NOMO-1 treated with dmso at 0.1 percent for 144 hours (cell line): ENCODE measurements at regions not wholly inside any gene's neighbourhood (a gene's known extent, or its start where the extent isn't known, plus 50 kb on each side); places are given as distances from the start of the nearest gene placed in this dataset.
A peak's percentile ranks its signal among the peaks of the same experiment; 100 is the strongest.

Source experiments
- DNase-seq: peaks from one replicate; lab custom pipeline; 2025; ENCODE audit not compliant: unreplicated experiment; lab: John Stamatoyannopoulos, UW

DNA sequence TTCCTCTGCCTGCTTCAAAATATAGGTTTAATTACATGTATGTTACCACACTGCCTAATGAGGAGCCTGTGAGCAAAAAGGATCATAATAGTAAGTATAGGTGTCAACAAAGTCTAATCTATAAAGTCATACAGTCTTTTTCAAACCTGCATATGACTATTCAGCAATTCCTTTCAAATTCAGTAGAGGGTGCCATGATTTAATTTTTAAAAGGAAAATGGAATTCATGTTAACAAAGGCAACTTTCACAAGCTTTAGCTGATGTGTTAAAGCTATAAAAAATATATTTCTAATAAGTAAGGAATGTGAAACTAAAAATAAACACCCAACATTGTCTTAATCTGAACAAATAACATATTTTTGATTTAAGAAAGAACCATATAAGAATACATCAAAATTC, 52.1 kb downstream of the MPP7 start:
- no peak for DNase-seq

- no peak for DNase-seq
Measured at GRCh38 chr10:28250358-28250757, 52.5 kb downstream of the MPP7 start.

GRCh38 chr10:28249512-28249911, 53.4 kb downstream of the MPP7 start:
- DNase-seq = no peak

GRCh38 chr10:28248092-28248491, 54.8 kb downstream of the MPP7 start:
- peak; percentile 39 for DNase-seq

- DNase-seq = no peak
Measured at GRCh38 chr10:28246023-28246422, 56.8 kb downstream of the MPP7 start.

DNA sequence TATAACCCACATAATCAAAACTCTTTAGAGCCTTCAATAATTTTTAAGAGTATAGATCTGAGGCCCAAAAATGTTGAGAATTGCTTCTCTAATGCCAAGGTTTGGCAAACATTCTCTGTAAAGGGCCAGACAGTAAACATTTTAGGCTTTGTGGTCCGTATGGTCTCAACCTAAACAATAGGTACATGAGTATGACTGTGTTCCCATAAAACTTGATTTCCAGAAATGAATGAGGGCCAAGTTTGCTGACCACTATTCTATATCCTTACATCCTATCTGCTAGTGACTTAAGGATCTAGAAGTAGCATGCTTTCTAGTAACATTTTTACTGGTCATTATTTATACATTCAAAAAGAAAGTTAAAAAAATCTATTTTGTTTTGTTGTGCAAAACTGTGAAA, 58.9 kb downstream of the MPP7 start:
- no peak for DNase-seq

- peak; percentile 14 for DNase-seq
Measured at GRCh38 chr10:28242555-28243204, 60.2 kb downstream of the MPP7 start.

- DNase-seq = no peak
Measured at GRCh38 chr10:28241741-28242399, 61.0 kb downstream of the MPP7 start.

DNA sequence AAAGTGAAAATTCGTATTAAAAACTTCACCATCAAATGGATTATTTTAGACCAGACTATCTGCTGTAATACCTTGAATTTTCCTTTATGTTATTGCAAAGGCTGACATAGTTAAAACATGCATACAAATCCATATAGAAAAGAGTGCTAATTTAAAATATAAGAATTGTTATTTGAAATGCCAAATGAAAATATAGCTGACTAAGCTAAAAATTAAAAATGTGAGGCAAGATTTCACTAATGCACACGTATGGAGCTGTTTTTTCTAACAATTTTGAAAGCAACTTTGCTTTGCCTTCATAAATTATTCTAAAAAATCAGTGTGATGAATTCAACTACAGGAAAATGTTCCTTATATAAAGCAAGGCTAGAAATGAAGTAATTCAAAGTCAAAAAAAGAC, 62.5 kb downstream of the MPP7 start:
- DNase-seq = no peak

DNA sequence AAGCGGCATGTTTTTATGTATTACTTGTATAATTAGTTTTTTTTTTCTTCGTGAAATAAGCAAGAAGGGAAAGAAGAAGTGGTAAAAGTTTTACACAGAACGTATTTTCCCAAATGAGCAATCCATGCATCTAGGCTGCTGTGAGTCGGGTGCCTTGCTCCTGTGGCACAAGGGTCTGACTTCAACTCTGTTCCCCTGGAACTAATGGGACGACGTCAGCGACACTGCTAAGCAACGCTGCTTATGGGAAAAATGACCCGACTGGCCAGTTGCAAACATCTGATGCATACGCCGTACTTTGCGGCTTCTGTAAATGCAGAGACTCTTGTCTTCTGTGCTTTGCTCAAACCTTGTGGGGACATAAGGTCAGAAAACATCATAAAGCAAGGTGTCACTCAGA, 66.3 kb downstream of the MPP7 start:
- DNase-seq = no peak

DNA sequence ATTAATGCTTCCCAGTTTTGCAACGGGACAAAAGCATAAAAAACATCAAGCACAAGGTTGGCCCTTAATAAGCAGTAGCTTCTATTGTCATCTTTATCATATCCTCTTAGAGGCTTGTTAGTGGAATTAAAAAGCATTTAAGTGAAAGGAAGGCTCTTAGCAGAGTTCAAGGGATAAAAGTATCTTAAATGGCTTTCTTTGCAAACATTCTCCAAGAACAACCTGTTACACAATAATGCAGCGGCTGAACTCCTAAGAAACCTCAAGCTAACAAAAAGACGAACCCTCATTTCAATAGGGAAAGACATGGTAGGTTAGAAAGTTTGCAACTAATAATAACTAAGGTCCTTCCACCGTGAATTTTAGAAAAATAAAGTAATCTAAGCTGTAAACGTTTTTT, 82.1 kb downstream of the MPP7 start:
- no peak for DNase-seq

DNA sequence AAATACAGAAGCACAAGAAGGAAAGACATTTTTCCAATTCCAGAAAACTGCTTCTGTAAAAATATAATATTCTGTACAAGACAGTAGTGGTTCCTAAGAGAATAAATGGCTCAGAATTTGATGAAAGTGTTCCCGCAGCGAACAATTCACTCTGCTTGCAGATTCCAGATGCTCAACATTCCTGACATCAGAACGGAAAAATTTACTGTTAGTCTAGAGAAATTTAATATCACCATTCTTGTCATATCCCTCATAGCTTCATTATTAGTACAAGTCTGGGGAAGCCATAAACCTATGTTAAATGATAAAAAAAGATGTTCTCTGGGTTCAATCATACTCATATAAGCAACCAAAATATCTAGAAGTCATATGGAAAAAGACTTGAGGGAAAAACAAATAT, 83.6 kb downstream of the MPP7 start:
- DNase-seq = no peak

- no peak for DNase-seq
Measured at GRCh38 chr10:28217848-28218247, 85.0 kb downstream of the MPP7 start.

DNA sequence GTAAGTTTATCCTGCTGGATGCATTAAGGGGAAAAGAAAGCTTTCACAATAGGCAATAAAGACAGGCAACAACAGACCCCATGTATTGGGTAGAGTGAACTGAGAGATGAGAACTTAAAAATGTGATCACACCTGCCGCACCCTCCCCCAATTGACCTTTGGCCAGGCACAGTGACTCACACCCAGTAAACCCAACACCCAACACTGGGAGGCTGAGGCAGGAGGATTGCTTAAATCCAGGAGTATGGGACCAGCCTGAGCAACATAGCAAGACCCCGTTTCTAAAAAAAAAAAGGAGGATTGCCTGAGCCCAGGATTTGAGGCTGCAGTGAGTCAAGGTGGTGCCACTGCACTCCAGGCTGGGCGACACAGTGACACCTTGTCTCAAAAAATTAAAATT, 86.9 kb downstream of the MPP7 start:
- DNase-seq = no peak

DNA sequence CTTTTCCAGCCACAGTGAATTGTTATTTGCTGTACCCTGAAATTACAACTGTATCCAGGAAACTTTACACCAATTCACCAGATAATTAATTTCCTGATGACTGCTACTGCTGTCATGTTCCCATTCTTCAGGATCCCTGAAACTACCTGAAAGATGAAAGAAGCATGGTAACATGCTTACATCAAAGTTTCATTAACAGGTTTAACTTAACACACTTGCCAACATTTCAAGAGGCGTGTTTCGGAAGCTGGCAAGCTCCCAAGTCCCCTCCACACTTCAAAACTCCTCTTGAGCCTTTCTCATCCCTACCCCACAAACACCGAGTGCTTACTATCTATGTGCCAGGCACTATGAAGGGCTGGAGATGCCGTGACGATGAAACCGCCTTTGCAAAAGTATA, 88.6 kb downstream of the MPP7 start:
- DNase-seq = no peak

DNA sequence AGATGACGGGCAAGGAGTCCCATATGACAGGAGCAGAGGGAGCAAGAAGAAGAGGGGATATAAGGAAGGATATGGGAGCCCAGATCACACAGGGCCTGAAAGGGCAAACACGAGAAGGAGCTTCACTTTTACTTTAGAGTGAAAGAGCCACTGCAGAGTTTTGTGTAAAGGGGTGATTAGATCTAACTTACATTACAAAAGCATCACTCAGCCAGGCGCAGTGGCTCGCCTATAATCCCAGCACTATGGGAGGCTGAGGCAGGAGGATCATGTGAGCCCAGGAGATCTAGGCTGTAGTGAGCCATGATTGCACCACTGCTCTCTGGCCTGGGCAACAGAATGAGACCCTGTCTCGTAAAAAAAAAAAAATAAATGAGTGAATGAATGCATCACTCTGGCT, 91.1 kb downstream of the MPP7 start:
- no peak for DNase-seq

GRCh38 chr10:28207799-28208198, 95.1 kb downstream of the MPP7 start:
- DNase-seq = no peak

GRCh38 chr10:28202941-28203352, 99.9 kb downstream of the MPP7 start:
- DNase-seq = no peak

- no peak for DNase-seq
Measured at GRCh38 chr10:28201410-28202400, 101.2 kb downstream of the MPP7 start.

- no peak for DNase-seq
Measured at GRCh38 chr10:28200775-28201174, 102.1 kb downstream of the MPP7 start.

DNA sequence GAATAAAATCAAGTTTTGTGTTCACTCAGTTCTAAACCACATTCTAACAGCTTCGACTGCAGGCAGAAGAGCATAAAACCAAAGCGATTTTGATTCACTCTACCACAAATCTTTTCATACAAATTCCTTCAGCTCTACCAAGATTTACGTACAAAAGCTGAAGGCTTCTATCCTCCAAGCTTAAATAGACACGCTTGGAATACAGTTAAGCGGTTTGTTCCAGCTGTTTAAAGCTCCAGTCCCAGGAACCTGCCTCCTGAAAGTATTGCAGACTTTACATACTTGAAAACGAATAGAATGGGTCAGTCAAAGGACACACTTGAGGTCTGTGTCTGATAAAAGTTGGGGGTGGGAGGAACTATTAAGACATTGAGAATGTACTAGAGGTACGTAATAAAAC, 102.9 kb downstream of the MPP7 start:
- no peak for DNase-seq

DNA sequence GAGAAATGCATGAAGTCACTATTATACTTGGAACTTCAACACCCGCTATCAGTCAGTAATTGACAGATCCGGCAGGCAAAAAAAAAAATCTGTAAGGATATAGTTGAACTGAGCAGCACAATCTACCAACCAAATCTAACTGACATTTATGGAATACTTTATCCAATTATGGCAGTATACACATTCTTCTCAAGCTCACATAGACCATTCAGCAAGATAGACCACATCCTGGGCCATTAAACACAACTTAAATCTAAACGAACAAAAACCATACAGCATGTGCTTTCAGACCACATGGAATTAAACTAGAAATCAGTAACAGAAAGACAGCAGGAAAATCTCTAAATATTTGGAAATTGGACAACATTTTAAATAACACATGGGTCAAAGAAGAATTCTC, 112.7 kb downstream of the MPP7 start:
- no peak for DNase-seq
